ENCODE measurements at regions not wholly inside any gene's neighbourhood (a gene's known extent, or its start where the extent isn't known, plus 50 kb on each side); places are given as distances from the start of the nearest gene placed in this dataset.

DNA sequence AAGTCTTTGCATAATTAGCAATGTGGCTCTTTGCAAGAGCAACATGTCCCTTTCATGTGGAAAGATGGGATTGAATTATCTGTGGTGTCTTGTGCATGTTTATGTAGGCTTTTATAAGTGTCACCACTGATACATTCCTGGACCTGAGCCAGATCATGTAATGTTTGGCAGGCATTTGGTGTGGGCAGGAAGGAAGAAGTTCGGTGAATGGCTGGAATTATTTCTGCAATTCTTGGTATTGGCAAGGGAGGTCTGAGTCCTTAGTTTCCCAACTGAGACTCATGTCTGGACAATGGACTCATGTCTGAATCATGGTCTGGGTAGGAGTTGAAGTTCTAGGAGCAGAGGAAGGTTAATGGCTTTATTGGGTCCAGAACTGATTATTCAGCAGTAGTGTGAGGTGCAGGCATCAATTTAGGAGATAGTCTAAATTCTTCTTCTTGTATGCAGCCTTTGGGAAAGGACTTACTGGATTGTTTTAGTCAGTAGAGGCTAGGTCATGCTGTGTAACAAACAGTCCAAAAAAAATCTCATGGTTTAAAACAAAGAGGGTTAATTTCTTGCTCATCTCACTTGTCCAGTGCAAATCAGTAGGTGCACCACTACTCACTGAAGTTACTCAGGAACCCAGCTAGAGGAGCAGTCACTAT, 186.5 kb upstream of the LHX5 start:
- TF ChIP-seq, protein P1, sequence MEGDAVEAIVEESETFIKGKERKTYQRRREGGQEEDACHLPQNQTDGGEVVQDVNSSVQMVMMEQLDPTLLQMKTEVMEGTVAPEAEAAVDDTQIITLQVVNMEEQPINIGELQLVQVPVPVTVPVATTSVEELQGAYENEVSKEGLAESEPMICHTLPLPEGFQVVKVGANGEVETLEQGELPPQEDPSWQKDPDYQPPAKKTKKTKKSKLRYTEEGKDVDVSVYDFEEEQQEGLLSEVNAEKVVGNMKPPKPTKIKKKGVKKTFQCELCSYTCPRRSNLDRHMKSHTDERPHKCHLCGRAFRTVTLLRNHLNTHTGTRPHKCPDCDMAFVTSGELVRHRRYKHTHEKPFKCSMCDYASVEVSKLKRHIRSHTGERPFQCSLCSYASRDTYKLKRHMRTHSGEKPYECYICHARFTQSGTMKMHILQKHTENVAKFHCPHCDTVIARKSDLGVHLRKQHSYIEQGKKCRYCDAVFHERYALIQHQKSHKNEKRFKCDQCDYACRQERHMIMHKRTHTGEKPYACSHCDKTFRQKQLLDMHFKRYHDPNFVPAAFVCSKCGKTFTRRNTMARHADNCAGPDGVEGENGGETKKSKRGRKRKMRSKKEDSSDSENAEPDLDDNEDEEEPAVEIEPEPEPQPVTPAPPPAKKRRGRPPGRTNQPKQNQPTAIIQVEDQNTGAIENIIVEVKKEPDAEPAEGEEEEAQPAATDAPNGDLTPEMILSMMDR (conservative IDR thresholded peaks at IDR 0.05): no peak
- H3K27ac ChIP-seq: no peak overlapping the region

DNA sequence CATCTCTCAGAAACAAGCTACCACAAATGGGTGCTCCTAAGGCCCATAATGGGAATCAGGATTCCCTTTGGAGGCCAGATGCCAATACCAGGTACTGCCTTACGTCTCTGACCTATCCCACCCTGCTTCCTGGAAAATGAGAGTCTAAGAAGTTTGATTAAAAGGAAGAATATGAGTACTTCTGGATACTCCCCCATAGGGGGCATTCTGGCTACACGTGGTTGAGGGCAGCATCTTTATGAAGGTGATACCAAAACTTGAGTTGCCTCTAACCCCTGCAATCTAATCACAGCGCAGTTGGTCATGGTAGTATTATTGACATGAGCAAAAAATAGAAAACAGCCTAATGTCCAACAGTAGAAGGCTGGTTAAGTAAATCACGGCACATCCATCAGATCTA, 184.2 kb upstream of the LHX5 start:
- TF ChIP-seq, protein P1 (conservative IDR thresholded peaks at IDR 0.05): no peak
- H3K27ac ChIP-seq: no peak overlapping the region

DNA sequence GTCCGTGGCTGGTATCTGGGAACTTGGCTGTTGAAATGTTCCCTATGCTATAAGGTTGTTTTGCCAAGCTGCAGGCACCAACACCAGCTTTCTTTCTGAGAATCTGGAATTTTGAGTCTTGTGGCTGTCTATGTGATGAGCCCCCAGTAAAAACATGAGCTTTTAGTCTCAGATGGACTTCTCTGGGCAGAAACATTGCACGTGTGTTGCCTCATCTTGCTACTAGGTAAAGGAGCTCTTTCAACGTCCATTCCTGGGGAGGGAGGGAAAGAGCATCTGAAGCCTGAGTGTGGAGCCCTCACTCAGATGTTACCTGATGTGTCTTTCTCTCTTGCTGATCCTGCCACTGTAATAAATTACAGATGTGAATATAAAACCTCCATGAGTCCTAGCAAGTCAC, 183.8 kb upstream of the LHX5 start:
- no peak overlapping the region for H3K27ac ChIP-seq
- TF ChIP-seq, protein P1 (conservative IDR thresholded peaks at IDR 0.05): no peak

DNA sequence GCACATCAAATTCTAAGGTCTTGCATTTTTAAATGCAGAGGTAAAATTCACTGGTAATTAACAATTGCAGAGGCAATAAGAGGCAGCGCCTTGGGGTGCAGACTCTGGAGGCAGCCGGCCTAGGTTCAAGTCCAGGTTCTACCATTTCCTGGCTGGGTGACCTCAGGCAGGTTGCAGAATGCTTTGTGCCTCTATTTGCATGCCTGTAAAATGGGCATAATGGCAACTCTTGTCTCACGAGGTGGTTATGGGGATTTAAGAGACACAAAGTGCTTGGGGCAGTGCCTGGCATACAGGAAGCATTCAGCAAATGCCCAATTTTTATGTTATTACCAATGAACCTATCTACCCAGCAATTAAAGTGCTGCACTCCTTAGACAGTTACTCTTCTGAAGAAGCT, 180.0 kb upstream of the LHX5 start:
- no peak overlapping the region for H3K27ac ChIP-seq
- TF ChIP-seq, protein P1 (conservative IDR thresholded peaks at IDR 0.05): no peak

DNA sequence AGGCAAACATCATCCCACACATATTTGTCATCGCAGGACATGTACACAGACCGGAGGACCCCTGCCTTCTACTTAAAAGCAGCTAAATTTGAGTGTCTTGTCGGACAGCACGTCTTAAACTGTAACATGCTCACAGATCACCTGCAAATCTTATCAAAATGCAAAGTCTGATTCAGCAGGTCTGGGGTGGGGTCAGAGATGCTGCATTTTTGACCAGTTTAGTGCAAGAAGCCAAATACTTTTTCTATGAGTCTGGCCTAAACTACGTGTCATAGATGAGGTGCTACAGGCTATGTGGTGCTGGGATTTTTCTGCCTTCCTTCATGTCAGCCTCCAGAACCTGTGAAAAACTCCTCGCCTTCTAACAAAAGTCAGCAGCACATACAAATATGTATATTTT, 178.8 kb upstream of the LHX5 start:
- no peak overlapping the region for H3K27ac ChIP-seq
- TF ChIP-seq, protein P1 (conservative IDR thresholded peaks at IDR 0.05): no peak

DNA sequence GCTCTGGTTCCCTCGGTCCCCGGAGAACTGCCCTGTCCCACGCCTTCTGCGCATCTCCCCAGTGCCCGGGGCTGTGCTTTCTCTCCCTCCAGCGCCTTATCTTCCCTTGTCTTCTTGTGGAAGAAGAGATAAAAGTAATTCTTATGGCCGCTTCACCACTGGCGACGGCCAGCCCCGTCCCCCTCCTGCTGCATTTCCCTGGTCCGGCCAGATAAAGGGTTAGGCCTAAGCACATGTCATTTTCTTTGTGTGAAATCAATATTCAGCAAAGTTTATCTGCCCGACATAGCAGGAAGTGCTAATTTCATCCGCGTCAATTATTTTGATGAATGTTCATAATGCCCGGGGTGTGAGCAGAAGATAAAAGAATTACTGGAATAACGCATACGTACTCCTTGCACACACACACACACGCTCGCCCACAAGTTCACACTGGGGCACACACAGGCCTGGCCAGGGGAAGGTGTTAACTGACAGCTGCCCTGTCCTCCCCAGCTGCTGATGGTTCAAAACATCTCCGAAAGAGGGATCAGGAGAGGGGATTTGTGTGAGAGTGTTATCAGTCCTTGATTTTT, 177.7 kb upstream of the LHX5 start:
- no peak overlapping the region for H3K27ac ChIP-seq
- TF ChIP-seq, protein P1 (conservative IDR thresholded peaks at IDR 0.05): no peak

DNA sequence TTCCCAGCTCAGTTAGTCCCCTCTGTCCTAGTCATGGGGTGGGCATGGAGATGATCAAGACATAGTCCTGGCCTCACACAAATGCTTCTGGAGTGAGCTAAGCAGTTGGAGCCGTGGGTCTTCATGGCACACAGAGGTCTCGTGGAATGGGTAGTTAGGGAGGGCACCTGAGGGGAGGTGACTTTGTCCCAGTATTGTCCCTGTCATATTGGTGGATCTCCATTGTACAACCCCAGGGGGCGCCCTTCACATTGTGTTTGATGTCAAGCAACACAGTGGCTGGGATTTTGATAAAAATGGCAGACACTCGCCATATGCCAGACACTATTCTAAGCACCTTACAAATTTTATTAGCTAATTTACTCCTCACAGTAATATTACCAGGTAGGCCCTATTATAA, 175.4 kb upstream of the LHX5 start:
- TF ChIP-seq, protein P1 (conservative IDR thresholded peaks at IDR 0.05): peak; percentile 27; the same call in 1 of the 2 replicates
- no peak overlapping the region for H3K27ac ChIP-seq

Data from VCaP (cell line).